GM23338 (cell line): ENCODE measurements at regions not wholly inside any gene's neighbourhood (a gene's known extent, or its start where the extent isn't known, plus 50 kb on each side); places are given as distances from the start of the nearest gene placed in this dataset.
"Not testable (repeated sequence)": the region's sequence is repeated elsewhere in the genome, so short reads cannot be mapped to it uniquely, and the experiment has no call there.

Source experiments
- ATAC-seq: fragments of 200-7000 bp; cut with Tn5 transposase; 3 replicates; pipeline ENCODE4 v1.9.1; 2020
- DNase-seq: peaks from one replicate; pipeline ENCODE4 v3.0.0-alpha.2; 2015; ENCODE audit warnings: low spot score
- H2AFZ ChIP-seq: fragments of 200-600 bp; sonication (generic); 2 replicates; pipeline ENCODE4 v1.8.0; 2016; ENCODE audit warnings: antibody characterized with exemption, mild to moderate bottlenecking, moderate library complexity
- H3F3A ChIP-seq: fragments of 200-600 bp; sonication (generic); replicated peaks from 2 replicates; pipeline ENCODE4 v1.8.0; 2017; ENCODE audit warnings: antibody characterized with exemption, mixed run types, low read depth
- H3K27ac ChIP-seq: fragments of 200-600 bp; sonication (generic); 2 replicates; pipeline ENCODE4 v1.6.1; 2016; ENCODE audit warnings: low read depth
- H3K27me3 ChIP-seq: fragments of 200-600 bp; sonication (generic); 2 replicates; pipeline ENCODE4 v1.8.0; 2016; ENCODE audit warnings: mild to moderate bottlenecking, mixed run types, moderate library complexity; ENCODE audit not compliant: insufficient read depth
- H3K36me3 ChIP-seq: fragments of 200-600 bp; sonication (generic); 2 replicates; pipeline ENCODE4 v1.8.0; 2016; ENCODE audit warnings: mild to moderate bottlenecking; ENCODE audit not compliant: insufficient read depth
- H3K4me1 ChIP-seq: fragments of 200-600 bp; sonication (generic); 2 replicates; pipeline ENCODE4 v1.8.0; 2016; ENCODE audit warnings: mild to moderate bottlenecking, moderate library complexity; ENCODE audit not compliant: insufficient read depth
- H3K4me2 ChIP-seq: fragments of 200-600 bp; sonication (generic); 2 replicates; pipeline ENCODE4 v1.7.1; 2017; ENCODE audit warnings: mixed run types
- H3K4me3 ChIP-seq: fragments of 200-600 bp; sonication (generic); 2 replicates; pipeline ENCODE4 v1.6.1; 2016; ENCODE audit warnings: mixed run types
- H3K79me2 ChIP-seq: fragments of 200-600 bp; sonication (generic); replicated peaks from 2 replicates; pipeline ENCODE4 v1.8.0; 2017; ENCODE audit warnings: mild to moderate bottlenecking; ENCODE audit not compliant: insufficient read depth
- H3K9me2 ChIP-seq: fragments of 200-600 bp; sonication (generic); 2 replicates; pipeline ENCODE4 v1.8.0; 2017; ENCODE audit not compliant: insufficient read depth
- H4K20me1 ChIP-seq: fragments of 200-600 bp; sonication (generic); replicated peaks from 2 replicates; pipeline ENCODE4 v1.8.0; 2017; ENCODE audit warnings: mild to moderate bottlenecking; ENCODE audit not compliant: insufficient read depth
- H3K27ac Mint-ChIP-seq: 2 replicates; pipeline ENCODE4 v1.8.0; 2020; ENCODE audit warnings: inconsistent platforms, mild to moderate bottlenecking, moderate library complexity, mixed read lengths
- H3K27me3 Mint-ChIP-seq: 3 replicates; pipeline ENCODE4 v1.8.0; 2022; ENCODE audit warnings: low read depth, mild to moderate bottlenecking, moderate library complexity, mixed read lengths, inconsistent platforms; ENCODE audit not compliant: insufficient read depth, poor library complexity
- H3K36me3 Mint-ChIP-seq: 3 replicates; pipeline ENCODE4 v1.8.0; 2021; ENCODE audit warnings: low read depth, mild to moderate bottlenecking, inconsistent platforms, moderate library complexity, mixed read lengths
- H3K4me1 Mint-ChIP-seq: 3 replicates; pipeline ENCODE4 v1.8.0; 2020; ENCODE audit warnings: mild to moderate bottlenecking, inconsistent platforms, mixed read lengths
- H3K4me3 Mint-ChIP-seq: 3 replicates; pipeline ENCODE4 v1.8.0; 2021; ENCODE audit warnings: moderate library complexity, mild to moderate bottlenecking, inconsistent platforms, mixed read lengths
- H3K9me3 Mint-ChIP-seq: 3 replicates; pipeline ENCODE4 v1.8.0; 2020; ENCODE audit warnings: moderate library complexity, mild to moderate bottlenecking, inconsistent platforms, mixed read lengths
- EZH2 ChIP-seq: fragments of 200-600 bp; sonication (generic); IDR thresholded peaks from one replicate; pipeline ENCODE4 v1.8.0; 2017; ENCODE audit warnings: antibody characterized with exemption, mild to moderate bottlenecking, low read depth; ENCODE audit not compliant: unreplicated experiment
- EZH2phosphoT487 ChIP-seq: fragments of 200-600 bp; sonication (generic); IDR thresholded peaks from one replicate; pipeline ENCODE4 v1.8.1; 2018; ENCODE audit warnings: antibody characterized with exemption; ENCODE audit not compliant: unreplicated experiment
- NANOG ChIP-seq: IDR thresholded peaks from 2 replicates; pipeline ENCODE4 v1.6.1; 2016; ENCODE audit warnings: antibody characterized with exemption, borderline replicate concordance
- ZNF114 ChIP-seq: fragments of 250-450 bp; sonication (Bioruptor Pico); IDR thresholded peaks from 2 replicates; pipeline ENCODE4 v1.5.0; 2020; ENCODE audit warnings: mild to moderate bottlenecking, moderate library complexity
- ZNF331 ChIP-seq: fragments of 250-450 bp; sonication (Bioruptor Pico); IDR thresholded peaks from 2 replicates; pipeline ENCODE4 v1.5.0; 2020; ENCODE audit warnings: low read depth, mild to moderate bottlenecking, moderate library complexity
- TF ChIP-seq, protein P1 (sequence below), 2 experiments: fragments of 200-600 bp in 1 of 2; sonication (generic) in 1 of 2; conservative IDR thresholded peaks; 2 replicates each; pipeline versions ENCODE4 v1.5.1 to v1.6.1; 2016 to 2017; ENCODE audit warnings: antibody characterized with exemption in 2 of 2, low read depth in 2 of 2, mild to moderate bottlenecking in 2 of 2, moderate library complexity in 1 of 2

DNA sequence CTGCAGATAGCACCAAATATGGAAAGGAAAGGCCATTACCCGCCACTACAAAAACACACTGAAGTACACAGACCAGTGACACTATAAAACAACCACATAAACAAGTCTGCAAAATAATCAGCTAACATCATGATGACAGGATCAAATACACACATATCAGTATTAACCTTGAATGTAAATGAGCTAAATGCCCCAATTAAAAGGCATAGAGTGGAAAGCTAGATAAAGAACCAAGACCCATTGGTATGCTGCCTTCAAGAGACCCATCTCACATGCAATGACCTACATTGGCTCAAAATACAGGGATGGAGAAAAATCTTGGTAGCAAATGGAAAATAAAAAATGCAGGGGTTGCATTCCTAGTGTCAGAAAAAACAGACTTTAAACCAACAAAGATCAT, 393.9 kb upstream of the GRAMD2B start:
- not testable (repeated sequence) for H2AFZ ChIP-seq, H3K36me3 ChIP-seq, H3K27me3 Mint-ChIP-seq, H3K4me1 Mint-ChIP-seq, H3K4me3 Mint-ChIP-seq, H3K27ac ChIP-seq, H3K27me3 ChIP-seq, ATAC-seq, H3K79me2 ChIP-seq, H3K27ac Mint-ChIP-seq, H3K4me1 ChIP-seq, DNase-seq, H3K4me3 ChIP-seq, H4K20me1 ChIP-seq, H3F3A ChIP-seq, H3K4me2 ChIP-seq
- Mint-ChIP-seq H3K36me3 (peaks cover 27% of the 10 kb centered on the region), H3K9me3 (peaks cover 25% of the 10 kb centered on the region)
- H3K9me2 ChIP-seq, result peaks cover 18% of the 10 kb centered on the region

DNA sequence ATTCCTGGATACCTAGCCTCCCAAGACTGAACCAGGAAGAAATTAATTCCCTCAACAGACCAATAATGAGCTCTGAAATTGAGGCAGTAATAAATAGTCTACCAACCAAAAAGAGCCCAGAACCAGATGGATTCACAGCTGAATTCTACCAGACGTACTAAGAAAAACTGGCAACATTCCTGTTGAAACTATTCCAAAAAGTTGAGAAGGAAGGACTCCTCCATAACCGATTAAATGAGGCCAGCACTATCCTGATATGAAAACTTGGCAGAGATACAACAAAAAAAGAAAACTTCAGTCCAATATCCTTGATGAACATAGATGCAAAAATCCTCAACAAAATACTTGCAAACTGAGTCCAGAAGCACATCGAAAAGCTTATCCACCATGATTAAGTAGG, 392.5 kb upstream of the GRAMD2B start:
- Histone ChIP-seq H3K79me2 (no peaks in the 10 kb centered on the region), H3K4me3 (no peak overlapping the region), H2AFZ (no peak overlapping the region), H3K27ac (no peak overlapping the region), H4K20me1 (no peaks in the 10 kb centered on the region), H3K36me3 (peaks cover 9% of the 10 kb centered on the region; the same call in 1 of the 2 replicates), H3K27me3 (no peaks in the 10 kb centered on the region), H3K4me1 (no peaks in the 10 kb centered on the region), H3K9me2 (peaks cover 25% of the 10 kb centered on the region), H3F3A (no peaks in the 10 kb centered on the region), H3K4me2 (no peak overlapping the region)
- H3K27me3 Mint-ChIP-seq, result peaks cover 1% of the 10 kb centered on the region
- ATAC-seq (no peak), DNase-seq (no peak)
- H3K4me1 Mint-ChIP-seq, result no peaks in the 10 kb centered on the region; the same call in 2 of the 3 replicates
- H3K9me3 Mint-ChIP-seq, result peaks cover 25% of the 10 kb centered on the region
- no peak for TF ChIP-seq NANOG
- TF ChIP-seq EZH2, result no peak
- no peak for TF ChIP-seq ZNF331 (CRISPR knock-in tag)
- H3K4me3 Mint-ChIP-seq, result no peak overlapping the region
- H3K36me3 Mint-ChIP-seq, result peaks cover 27% of the 10 kb centered on the region
- no peak overlapping the region for H3K27ac Mint-ChIP-seq

DNA sequence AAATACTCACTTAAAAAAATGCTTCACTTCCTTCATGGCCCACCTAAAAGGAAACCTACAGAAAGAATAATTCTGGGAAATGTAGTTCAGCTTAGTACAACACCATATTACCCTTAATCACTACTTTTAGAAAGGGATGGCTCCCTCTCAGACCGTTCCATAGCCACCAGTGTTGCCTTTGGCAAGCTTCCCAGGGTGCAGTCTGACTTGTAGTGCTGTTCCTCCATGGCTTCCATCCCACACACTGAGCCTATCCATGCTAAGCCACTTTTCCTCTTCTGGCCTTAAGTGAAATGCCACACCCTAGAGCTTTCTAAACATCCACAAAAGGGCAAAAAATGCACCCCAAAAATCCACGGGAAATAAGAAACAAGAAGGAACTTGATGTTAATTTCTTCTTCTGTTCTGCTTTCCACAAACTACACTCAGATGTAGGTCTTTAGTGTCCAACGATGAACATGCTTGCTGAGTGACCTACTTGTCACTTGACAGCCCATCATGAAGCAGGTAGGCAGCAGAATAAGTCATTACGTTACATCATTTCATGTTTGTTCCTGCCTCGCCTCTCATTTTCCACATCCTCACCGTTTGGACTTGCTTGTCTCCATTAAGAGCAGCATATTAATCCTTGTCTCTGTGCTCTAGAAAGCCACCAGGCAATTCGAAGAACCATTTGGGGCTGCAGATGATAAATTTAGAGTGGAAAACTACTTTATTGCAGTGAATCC, 391.1 kb upstream of the GRAMD2B start:
- Mint-ChIP-seq H3K4me1 (no peaks in the 10 kb centered on the region), H3K9me3 (peaks cover 25% of the 10 kb centered on the region), H3K4me3 (no peak overlapping the region), H3K27ac (no peak overlapping the region), H3K36me3 (peaks cover 23% of the 10 kb centered on the region), H3K27me3 (peaks cover 1% of the 10 kb centered on the region)
- no peak for ATAC-seq
- Histone ChIP-seq H3K27me3 (no peaks in the 10 kb centered on the region), H3K36me3 (peaks cover 9% of the 10 kb centered on the region; the same call in 1 of the 2 replicates), H3K27ac (no peak overlapping the region), H3K79me2 (no peaks in the 10 kb centered on the region), H3K4me2 (no peak overlapping the region), H3F3A (no peaks in the 10 kb centered on the region), H4K20me1 (no peaks in the 10 kb centered on the region), H3K4me3 (no peak overlapping the region), H3K4me1 (no peaks in the 10 kb centered on the region), H3K9me2 (peaks cover 30% of the 10 kb centered on the region), H2AFZ (peak overlapping the region; percentile 85; the same call in 1 of the 2 replicates)
- DNase-seq, result no peak
- TF ChIP-seq EZH2phosphoT487 (no peak), NANOG (no peak), ZNF114 (CRISPR knock-in tag) (no peak), ZNF331 (CRISPR knock-in tag) (no peak)
- TF ChIP-seq, protein P1, sequence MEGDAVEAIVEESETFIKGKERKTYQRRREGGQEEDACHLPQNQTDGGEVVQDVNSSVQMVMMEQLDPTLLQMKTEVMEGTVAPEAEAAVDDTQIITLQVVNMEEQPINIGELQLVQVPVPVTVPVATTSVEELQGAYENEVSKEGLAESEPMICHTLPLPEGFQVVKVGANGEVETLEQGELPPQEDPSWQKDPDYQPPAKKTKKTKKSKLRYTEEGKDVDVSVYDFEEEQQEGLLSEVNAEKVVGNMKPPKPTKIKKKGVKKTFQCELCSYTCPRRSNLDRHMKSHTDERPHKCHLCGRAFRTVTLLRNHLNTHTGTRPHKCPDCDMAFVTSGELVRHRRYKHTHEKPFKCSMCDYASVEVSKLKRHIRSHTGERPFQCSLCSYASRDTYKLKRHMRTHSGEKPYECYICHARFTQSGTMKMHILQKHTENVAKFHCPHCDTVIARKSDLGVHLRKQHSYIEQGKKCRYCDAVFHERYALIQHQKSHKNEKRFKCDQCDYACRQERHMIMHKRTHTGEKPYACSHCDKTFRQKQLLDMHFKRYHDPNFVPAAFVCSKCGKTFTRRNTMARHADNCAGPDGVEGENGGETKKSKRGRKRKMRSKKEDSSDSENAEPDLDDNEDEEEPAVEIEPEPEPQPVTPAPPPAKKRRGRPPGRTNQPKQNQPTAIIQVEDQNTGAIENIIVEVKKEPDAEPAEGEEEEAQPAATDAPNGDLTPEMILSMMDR (conservative IDR thresholded peaks at IDR 0.05; ENCODE audit: low read depth in 2 of 2), result no peak
